ENCODE measurements at regions not wholly inside any gene's neighbourhood (a gene's known extent, or its start where the extent isn't known, plus 50 kb on each side); places are given as distances from the start of the nearest gene placed in this dataset.
A peak's percentile ranks its signal among the peaks of the same experiment; 100 is the strongest.

GRCh38 chr5:53350991-53351770 is 129.2 kb upstream of the FST start:
- DNase-seq = no peak
- ATAC-seq = no peak
- intact Hi-C loops (cut with DNase I) = no loop called here

GRCh38 chr5:53355316-53355715 is 125.1 kb upstream of the FST start:
- no peak for ATAC-seq
- intact Hi-C loops (cut with DNase I) = no loop called here
- no peak for DNase-seq

GRCh38 chr5:53355931-53356330 is 124.5 kb upstream of the FST start:
- ATAC-seq = peak; percentile 38 to 44
- no peak for DNase-seq
- intact Hi-C loops (cut with DNase I) = no loop called here

DNA sequence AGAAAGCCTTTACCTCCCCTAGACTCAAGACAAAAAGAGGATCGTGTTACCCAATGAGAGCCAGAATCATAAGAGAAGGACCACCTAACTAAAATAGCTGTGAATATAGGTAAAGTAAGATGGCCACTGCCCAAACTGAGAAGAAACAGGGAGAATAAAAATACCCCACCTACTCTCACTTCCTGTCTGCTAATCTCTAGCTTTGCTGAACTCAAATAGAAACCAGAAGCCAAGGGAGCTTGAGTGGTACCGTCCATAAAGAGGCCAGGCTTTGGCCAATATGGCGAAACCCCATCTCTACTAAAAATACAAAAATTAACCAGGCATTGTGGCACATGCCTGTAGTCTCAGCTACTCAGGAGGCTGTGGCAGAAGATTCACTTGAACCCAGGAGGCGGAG is 123.0 kb upstream of the FST start:
- ATAC-seq (no peak), DNase-seq (no peak)
- intact Hi-C loops (cut with DNase I) = no loop called here

DNA sequence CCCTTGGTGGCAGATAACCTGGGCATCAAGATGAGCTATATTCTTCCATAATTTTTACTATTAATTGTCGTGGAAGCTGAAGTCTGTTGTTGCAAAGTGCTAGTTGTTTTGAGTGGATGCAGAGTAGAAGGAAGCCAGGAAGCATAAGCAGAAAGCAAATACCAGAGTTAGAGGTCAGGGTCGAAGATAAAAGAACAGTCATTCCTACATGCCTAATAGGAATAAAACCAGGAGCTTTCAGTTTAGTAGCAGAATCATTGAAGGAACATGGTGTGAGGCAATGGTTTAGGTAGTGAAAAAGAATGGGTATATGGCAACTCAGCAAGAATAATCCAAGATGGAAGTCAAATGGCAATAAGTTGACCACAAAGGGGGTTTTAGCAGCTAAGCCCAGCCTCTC is 121.6 kb upstream of the FST start:
- ATAC-seq (no peak), DNase-seq (no peak)
- intact Hi-C loops (cut with DNase I) = no loop called here

DNA sequence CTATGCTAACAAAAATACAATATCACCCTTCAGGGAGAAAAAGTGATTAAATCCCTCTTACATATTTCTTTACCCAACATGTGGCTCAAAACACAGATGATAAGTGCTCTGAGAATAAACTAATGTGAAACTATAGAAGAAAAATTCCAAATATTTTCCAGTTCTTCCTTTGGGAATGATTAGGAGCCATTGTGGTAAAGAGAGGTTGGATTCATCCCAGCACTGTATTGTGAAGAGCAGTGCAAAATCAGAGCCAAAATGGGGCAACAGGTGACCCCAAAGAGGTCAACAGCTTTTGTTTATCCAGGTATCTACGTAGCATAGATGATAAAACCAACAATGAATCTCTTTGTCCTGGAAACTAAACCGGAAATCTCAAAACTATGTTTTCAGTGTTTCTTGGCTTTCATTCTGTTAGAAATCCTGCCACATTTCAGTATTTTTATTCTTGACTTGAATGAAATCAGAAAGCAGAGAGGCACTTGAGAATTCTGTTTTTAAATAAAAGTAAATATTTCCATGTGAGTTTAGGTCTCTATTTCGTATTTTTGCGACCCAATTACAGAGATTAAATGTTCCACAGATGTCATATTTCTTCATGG is 120.4 kb upstream of the FST start:
- intact Hi-C loops (cut with DNase I) = no loop called here
- ATAC-seq = peak; percentile 17 to 26
- DNase-seq = no peak

DNA sequence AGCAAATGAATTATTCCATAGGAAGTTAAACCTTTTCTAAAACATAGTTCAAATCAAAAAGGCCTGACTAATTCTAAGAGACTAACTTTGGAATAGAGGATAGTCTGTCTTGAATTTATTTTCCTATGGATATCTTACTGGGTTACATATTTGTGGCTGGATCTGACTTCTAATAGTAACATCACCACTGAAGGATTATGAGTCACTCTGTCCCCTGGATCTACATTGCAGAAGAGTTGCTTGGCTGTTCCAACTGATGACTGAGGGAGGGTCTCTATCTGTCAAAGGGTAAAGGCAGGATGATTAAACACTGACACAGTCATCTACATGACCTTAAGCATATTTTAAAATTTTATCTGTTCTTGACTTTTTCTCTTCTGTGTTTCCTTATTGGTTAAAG is 119.6 kb upstream of the FST start:
- intact Hi-C loops (cut with DNase I) = no loop called here

DNA sequence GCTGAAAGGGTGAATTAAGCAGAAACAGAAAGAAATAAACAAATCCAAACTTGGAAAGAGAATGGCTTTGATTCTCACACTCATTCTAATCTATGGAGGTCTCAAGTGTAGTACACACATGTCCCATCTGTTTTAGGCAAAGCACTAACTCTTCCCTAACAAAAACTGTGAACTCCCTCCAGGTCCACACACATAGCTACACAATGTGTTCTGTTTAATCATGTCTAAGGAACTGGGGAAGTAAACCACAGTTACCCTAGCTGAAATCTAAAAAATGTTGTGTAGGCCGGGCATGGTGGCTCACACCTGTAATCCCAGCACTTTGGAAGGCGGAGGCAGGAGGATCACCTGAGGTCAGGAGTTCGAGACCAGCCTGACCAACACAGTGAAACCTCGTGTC is 118.7 kb upstream of the FST start:
- intact Hi-C loops (cut with DNase I) = no loop called here
- ATAC-seq = no peak
- no peak for DNase-seq

More for the DNA sequence above, 119.6 kb upstream of the FST start:
- DNase-seq = no peak
- ATAC-seq = peak in 1 of 2 donors; percentile 57

- peak; percentile 77 to 92 for ATAC-seq
- peak; percentile 20 for DNase-seq
- intact Hi-C loops (cut with DNase I) = no loop called here
Observed at GRCh38 chr5:53362521-53362941, 117.9 kb upstream of the FST start.

DNA sequence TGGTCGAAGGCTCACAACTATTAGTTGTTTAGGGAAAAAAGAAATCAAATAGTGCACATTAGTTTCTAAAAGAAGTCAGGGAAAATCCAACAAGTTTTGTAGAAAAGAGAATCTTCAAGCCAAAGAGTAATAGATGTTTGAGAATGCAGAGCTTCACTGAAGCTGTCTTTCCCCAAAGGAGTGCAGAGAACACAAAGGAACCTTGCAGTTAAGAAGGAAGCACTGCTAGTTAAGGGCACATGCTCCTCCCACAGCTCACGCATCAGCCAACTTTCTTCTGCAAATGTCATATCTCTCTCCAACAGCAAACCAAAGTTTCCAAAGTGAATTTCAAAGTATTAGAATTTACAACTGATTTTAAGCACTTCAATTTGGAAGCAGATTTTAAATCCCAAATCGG is 116.4 kb upstream of the FST start:
- ATAC-seq = no peak
- no peak for DNase-seq
- intact Hi-C loops (cut with DNase I) = no loop called here

GRCh38 chr5:53366245-53366644 is 114.2 kb upstream of the FST start:
- intact Hi-C loops (cut with DNase I) = no loop called here

DNA sequence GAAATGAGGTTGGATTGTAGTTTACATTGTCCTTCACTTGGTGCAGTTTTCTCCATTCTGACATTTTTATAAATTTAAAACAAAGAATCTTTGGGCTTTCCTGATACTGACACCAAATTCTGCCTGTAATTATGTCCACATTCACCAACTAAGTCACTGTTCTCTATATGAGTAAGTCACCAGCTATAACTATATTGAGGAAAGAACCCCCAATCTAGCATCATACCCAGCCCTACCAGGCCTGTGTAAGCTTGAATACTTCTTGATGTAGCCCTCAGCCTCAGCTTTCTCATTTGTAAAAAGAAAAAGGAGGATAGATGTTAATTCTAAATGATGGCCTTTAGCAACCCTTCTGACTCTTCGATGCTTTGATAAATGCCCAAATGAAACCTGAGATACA is 112.7 kb upstream of the FST start:
- ATAC-seq (no peak), DNase-seq (no peak)
- intact Hi-C loops (cut with DNase I) = no loop called here

More at GRCh38 chr5:53366245-53366644, 114.2 kb upstream of the FST start:
- DNase-seq (no peak), ATAC-seq (no peak)

DNA sequence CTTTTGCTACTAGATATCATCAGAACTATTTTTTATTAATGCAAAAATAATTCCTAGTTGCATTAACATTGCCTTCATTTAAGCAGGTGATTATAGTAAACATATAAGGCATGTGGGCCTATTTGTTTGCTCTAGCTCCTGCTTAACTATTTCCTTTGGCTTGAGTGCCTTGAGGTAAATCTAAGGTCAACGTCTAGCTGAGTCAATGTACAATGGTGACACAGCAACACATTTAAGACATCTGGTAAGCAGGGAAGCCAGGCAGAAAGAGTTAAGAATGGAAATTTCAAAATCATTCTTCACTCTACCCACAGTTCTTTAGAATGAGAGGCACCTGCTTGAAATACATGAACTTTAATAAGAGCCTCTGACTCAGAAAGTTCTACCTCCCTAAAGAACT is 111.9 kb upstream of the FST start:
- intact Hi-C loops (cut with DNase I) = no loop called here
- DNase-seq (no peak), ATAC-seq (no peak)

- DNase-seq = no peak
- no peak for ATAC-seq
- intact Hi-C loops (cut with DNase I) = no loop called here
Observed at GRCh38 chr5:53368966-53369605, 111.3 kb upstream of the FST start.

DNA sequence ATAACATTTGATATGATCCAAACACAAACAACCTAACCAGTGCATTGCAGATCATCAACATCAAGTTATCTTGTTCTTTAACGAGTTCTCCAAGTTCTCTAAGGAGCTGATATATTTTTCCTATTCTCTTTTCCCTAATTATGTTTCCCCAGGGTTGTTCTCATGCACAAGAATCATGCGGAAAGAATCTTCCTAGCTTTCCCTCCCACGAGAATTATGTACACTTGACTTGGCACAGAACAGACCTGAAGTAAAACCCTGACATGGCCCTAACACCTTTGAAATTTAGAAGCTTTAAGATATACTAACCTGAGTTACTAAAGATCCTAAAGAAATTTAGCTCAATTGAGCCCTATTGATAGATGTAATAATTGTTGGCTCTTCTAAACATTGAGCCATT is 110.7 kb upstream of the FST start:
- DNase-seq = no peak
- ATAC-seq = no peak
- intact Hi-C loops (cut with DNase I) = no loop called here

- ATAC-seq (no peak), DNase-seq (no peak)
- intact Hi-C loops (cut with DNase I) = no loop called here
Observed at GRCh38 chr5:53373451-53374158, 106.8 kb upstream of the FST start.

GRCh38 chr5:53376853-53377252 is 103.6 kb upstream of the FST start:
- ATAC-seq = no peak
- intact Hi-C loops (cut with DNase I) = no loop called here
- DNase-seq = no peak

DNA sequence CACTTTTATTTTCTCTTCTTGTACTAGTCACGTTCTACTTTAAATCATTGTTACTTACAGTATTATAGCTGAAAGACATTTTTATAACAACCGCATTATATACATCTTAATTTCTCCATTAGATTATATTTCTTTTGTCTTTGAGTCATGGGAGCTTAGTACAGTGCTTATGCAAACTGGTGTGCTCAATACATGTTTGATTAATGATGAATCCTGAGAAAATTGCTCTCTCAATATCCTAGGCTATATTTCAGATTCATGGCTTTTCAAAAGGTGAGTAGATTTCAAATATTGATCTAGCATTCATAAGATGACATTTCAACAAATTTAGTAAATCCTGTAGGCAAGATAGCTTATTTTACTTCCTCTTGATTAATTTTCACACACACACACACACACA is 102.2 kb upstream of the FST start:
- intact Hi-C loops (cut with DNase I) = no loop called here
- ATAC-seq = no peak

DNA sequence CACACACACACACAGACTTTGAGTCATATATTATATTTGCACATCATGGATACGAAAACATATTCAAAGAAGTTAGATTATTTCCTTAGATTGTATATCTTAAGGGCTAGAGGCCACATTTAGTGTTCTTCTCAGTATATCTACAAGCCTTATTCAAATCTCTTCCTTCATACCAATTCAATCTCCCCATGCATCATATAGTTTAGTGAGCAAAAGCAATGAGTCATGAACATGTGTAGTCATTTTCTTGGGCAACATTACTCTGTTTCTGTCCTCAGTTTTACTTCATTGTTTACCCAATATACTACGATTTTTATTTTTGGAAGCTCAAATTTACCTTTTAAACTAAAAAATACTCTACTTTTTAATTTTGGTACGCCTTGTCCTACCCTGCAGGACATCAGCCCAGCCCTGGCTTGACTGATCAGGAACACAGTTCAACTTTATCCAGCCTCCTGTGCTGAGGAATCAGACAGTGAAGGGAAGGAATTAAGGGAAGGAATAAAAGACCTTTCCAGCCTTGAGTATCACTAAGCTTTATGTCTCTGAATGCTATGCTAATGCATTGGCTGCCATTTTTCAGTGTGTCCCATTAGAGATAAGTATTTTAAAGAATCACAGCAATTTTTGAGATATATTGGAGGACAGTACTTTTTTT is 101.7 kb upstream of the FST start:
- DNase-seq (no peak), ATAC-seq (no peak)
- intact Hi-C loops (cut with DNase I) = no loop called here

More for the DNA sequence above, 102.2 kb upstream of the FST start:
- DNase-seq = no peak

DNA sequence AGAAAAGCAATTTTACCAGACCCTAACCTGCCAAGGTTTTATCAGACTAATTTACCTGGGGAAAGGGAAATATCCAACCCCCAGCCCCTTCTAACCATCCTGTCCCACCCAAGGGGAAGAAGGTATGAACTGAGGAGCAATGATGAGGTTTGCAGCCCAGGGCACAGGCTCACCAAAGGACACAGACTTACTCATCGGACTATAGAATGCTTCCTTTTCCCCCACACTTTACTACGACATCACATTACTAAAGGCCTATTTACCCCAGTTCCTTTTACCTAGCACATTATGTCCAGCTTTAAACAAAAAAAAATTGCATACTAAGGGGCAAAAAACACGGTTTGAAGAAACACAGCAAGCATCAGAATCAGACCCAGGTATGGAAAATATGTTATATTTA is 94.1 kb upstream of the FST start:
- DNase-seq = no peak
- no peak for ATAC-seq
- intact Hi-C loops (cut with DNase I) = no loop called here

All from left cardiac atrium (tissue), 4 donors.